ENCODE measurements at regions not wholly inside any gene's neighbourhood (a gene's known extent, or its start where the extent isn't known, plus 50 kb on each side); places are given as distances from the start of the nearest gene placed in this dataset.

GRCh38 chr9:88310310-88310980 lies 77.8 kb upstream of the SPIN1 start:
- TF ChIP-seq, protein P1, sequence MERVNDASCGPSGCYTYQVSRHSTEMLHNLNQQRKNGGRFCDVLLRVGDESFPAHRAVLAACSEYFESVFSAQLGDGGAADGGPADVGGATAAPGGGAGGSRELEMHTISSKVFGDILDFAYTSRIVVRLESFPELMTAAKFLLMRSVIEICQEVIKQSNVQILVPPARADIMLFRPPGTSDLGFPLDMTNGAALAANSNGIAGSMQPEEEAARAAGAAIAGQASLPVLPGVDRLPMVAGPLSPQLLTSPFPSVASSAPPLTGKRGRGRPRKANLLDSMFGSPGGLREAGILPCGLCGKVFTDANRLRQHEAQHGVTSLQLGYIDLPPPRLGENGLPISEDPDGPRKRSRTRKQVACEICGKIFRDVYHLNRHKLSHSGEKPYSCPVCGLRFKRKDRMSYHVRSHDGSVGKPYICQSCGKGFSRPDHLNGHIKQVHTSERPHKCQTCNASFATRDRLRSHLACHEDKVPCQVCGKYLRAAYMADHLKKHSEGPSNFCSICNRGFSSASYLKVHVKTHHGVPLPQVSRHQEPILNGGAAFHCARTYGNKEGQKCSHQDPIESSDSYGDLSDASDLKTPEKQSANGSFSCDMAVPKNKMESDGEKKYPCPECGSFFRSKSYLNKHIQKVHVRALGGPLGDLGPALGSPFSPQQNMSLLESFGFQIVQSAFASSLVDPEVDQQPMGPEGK (tag by site-specific recombination; IDR thresholded peaks at IDR 0.05): no peak
- TF ChIP-seq ATF2 (tag by site-specific recombination; IDR thresholded peaks at IDR 0.05; ENCODE audit: low read depth) (no peak), RBAK (tag by site-specific recombination; IDR thresholded peaks at IDR 0.05) (no peak), AEBP2 (tag by site-specific recombination; IDR thresholded peaks at IDR 0.05; ENCODE audit: borderline replicate concordance) (no peak), KLF1 (tag by site-specific recombination; IDR thresholded peaks at IDR 0.05) (no peak), YY1 (tag by site-specific recombination; IDR thresholded peaks at IDR 0.05) (no peak), ZNF571 (tag by site-specific recombination; IDR thresholded peaks at IDR 0.05) (no peak), TCF7L2 (IDR thresholded peaks at IDR 0.05; ENCODE audit: borderline replicate concordance, low read depth, low read length) (no peak), ZNF24 (tag by site-specific recombination; IDR thresholded peaks at IDR 0.05) (no peak)
- TF ChIP-seq, protein P2, sequence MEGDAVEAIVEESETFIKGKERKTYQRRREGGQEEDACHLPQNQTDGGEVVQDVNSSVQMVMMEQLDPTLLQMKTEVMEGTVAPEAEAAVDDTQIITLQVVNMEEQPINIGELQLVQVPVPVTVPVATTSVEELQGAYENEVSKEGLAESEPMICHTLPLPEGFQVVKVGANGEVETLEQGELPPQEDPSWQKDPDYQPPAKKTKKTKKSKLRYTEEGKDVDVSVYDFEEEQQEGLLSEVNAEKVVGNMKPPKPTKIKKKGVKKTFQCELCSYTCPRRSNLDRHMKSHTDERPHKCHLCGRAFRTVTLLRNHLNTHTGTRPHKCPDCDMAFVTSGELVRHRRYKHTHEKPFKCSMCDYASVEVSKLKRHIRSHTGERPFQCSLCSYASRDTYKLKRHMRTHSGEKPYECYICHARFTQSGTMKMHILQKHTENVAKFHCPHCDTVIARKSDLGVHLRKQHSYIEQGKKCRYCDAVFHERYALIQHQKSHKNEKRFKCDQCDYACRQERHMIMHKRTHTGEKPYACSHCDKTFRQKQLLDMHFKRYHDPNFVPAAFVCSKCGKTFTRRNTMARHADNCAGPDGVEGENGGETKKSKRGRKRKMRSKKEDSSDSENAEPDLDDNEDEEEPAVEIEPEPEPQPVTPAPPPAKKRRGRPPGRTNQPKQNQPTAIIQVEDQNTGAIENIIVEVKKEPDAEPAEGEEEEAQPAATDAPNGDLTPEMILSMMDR (tag by site-specific recombination; IDR thresholded peaks at IDR 0.05): no peak
- TF ChIP-seq, protein P3, sequence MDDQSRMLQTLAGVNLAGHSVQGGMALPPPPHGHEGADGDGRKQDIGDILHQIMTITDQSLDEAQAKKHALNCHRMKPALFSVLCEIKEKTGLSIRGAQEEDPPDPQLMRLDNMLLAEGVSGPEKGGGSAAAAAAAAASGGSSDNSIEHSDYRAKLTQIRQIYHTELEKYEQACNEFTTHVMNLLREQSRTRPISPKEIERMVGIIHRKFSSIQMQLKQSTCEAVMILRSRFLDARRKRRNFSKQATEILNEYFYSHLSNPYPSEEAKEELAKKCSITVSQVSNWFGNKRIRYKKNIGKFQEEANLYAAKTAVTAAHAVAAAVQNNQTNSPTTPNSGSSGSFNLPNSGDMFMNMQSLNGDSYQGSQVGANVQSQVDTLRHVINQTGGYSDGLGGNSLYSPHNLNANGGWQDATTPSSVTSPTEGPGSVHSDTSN (CRISPR knock-in tag; IDR thresholded peaks at IDR 0.05): no peak

All from HEK293 (cell line).